ENCODE measurements at regions not wholly inside any gene's neighbourhood (a gene's known extent, or its start where the extent isn't known, plus 50 kb on each side); places are given as distances from the start of the nearest gene placed in this dataset.

DNA sequence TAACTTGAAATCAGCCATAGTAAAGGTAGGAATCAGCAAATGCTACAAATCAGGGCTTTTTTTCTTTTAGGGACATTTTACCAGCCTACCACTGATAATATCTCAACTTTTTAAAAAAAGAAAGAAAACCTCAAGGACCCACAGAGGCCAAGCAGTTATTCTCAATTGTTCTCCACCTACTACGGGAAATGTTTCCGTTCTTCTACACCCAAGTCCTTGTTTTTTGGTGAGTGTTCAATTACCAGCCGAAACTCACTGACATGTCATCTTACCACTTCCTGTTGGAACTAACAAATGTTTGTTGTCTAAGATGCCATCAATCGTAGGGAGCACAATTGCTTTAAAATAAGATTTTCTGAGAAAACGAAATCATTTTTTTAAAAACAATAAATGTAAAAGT is 50.2 kb upstream of the CDK1 start:
- peak overlapping the region in 1 of 21 experiments; percentile 61 for H3K27ac ChIP-seq
- no peak overlapping the region for H3K4me3 ChIP-seq

GRCh38 chr10:60726257-60726656 is 52.0 kb upstream of the CDK1 start:
- Histone ChIP-seq H3K27ac (peak overlapping the region in 1 of 21 experiments; percentile 61), H3K4me3 (no peak overlapping the region)

GRCh38 chr10:60722623-60723022 is 55.7 kb upstream of the CDK1 start:
- Histone ChIP-seq H3K4me3 (no peak overlapping the region), H3K27ac (no peak overlapping the region)

GRCh38 chr10:60719721-60720120 is 58.6 kb upstream of the CDK1 start:
- Histone ChIP-seq H3K4me3 (no peak overlapping the region), H3K27ac (no peak overlapping the region)

- Histone ChIP-seq H3K4me3 (no peak overlapping the region), H3K27ac (peak overlapping the region in 1 of 21 experiments; percentile 4)
These were observed 59.4 kb upstream of the CDK1 start for GRCh38 chr10:60718886-60719285.

DNA sequence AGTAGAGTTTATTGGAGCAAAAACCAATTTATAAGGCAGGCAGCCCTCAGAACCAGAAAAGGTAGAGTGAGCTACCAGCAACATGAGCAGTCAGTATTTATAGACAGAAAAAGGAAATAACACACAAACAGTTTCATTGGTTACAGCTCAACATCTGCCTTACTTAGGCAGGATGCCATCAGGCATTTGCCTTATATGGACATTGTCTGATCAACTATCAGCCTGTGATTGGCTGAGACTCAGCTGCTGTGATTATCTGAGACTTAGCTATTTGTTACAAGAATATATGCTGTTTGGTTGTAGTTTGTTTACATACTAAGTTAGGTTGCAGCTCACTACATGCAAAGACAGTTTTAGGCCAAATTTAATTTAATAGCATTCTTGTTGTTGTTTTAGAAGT is 60.4 kb upstream of the CDK1 start:
- Histone ChIP-seq H3K27ac (no peak overlapping the region), H3K4me3 (no peak overlapping the region)

DNA sequence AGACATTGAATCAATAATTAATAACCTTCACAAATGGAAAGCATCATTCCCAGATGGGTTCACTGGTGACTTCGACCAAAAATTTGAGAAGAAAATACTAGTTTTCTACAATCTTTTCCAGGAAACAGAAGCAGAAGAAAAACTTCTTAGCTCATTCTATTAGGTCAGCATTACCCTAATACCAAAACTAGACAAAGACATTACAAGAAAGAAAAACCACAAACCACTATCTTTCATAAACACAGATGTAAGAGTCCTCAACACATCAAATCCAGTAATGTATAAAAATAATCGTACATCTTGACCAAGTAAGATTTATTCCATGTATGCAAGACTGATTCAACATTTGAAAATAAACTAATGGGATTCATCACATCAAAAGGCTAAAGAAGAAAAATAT is 64.0 kb upstream of the CDK1 start:
- no peak overlapping the region for H3K27ac ChIP-seq

GRCh38 chr10:60711496-60711895 is 66.8 kb upstream of the CDK1 start:
- no peak overlapping the region for H3K27ac ChIP-seq
- no peak overlapping the region for H3K4me3 ChIP-seq

More for the DNA sequence above, 64.0 kb upstream of the CDK1 start:
- no peak overlapping the region for H3K4me3 ChIP-seq

GRCh38 chr10:60710041-60710440 is 68.2 kb upstream of the CDK1 start:
- Histone ChIP-seq H3K4me3 (no peak overlapping the region), H3K27ac (no peak overlapping the region)

DNA sequence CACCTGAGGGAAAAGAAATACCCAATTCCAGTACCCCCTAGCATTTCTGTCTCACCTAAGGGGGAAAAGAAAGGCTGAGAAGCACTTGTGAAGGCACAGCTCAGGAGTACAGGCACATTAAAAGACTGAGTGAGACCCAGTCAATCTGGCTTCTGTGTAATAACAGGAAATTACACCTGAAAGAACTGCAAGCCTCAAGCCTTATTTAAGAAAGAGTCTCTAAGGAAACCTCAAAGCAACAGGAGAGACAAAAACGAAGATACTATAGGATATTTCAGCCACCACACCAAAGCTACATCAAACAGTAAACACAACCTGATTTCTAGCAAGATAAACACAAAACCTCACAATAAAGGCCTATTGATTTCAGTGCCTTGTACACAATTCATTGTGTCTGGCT is 69.6 kb upstream of the CDK1 start:
- H3K27ac ChIP-seq: no peak overlapping the region
- no peak overlapping the region for H3K4me3 ChIP-seq

DNA sequence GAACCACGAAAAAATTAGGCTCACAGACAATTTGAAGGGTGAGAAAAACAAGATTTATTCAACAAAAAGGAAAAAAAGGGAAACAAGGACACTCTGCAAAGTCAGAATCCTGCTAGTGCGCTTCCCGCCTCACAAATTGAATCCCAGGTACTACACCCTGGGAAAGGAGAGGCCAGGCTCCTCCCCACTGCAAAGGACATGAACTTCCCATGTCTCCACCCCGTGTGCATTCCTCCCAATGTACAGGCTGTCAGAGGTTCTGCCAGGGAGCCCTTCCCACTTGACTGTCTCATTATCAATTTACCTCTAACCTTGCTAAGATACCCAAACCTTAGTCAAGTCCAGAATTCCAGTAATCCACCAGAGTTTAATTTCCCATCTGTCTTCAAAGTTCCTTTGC is 70.4 kb upstream of the CDK1 start:
- no peak overlapping the region for H3K4me3 ChIP-seq
- no peak overlapping the region for H3K27ac ChIP-seq

DNA sequence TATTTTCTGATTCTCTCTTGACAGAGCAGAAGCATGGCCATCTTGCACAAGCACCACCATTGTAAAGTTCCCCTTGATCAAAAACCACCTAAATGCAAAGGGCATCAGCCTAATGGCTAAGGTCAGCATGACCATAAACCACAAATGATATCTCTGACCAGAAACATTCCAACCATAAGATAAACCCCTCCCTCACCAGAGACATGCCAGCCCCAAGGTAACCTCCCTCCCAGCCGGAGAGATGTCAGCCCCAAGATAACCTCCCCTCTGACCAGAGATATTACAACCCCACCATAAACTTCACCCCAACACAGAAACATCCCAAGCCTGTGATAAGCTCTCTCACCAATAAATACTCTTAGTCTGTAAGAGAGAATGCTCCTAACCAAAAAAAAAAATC is 72.1 kb upstream of the CDK1 start:
- no peak overlapping the region for H3K4me3 ChIP-seq
- H3K27ac ChIP-seq: no peak overlapping the region

DNA sequence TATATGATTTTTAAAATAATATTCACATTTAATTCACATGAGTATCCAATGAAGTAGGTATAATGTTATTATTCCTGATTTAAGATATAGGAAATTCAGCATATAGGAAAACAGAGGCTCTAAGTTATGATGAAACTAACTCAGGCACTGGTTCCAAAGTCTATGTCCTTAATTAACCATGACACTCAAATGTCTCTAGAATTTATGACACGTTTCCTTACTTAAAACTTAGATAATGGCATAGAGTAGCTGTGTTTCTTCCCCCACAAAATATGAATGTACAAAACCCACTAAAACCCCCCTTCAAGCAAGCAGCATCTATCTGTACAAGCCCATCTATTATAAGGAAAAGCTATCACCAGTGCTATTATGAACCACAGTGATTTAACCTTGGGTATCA is 72.9 kb upstream of the CDK1 start:
- H3K27ac ChIP-seq: no peak overlapping the region

DNA sequence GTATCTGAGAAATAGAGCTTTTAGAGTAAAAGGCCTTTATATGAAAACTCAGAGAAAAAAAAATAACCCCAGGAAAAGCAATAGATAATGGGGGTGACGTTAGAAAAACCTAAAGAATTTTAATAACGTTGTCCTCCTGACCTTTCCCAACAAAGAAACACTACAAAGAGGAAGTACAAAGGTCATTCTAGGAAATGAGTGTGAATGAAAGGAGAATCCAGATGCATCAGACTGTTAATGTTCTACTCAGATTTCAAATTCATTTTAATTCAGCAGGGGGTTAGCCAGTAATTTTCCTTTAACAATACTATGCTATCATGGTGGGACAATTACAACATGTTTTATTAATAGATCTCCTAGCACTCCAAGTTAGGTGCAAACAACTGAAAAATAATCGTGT is 73.8 kb upstream of the CDK1 start:
- Histone ChIP-seq H3K4me3 (no peak overlapping the region), H3K27ac (no peak overlapping the region)

More for the DNA sequence above, 72.9 kb upstream of the CDK1 start:
- H3K4me3 ChIP-seq: no peak overlapping the region

GRCh38 chr10:60703266-60704041 is 74.8 kb upstream of the CDK1 start:
- no peak overlapping the region for H3K27ac ChIP-seq

DNA sequence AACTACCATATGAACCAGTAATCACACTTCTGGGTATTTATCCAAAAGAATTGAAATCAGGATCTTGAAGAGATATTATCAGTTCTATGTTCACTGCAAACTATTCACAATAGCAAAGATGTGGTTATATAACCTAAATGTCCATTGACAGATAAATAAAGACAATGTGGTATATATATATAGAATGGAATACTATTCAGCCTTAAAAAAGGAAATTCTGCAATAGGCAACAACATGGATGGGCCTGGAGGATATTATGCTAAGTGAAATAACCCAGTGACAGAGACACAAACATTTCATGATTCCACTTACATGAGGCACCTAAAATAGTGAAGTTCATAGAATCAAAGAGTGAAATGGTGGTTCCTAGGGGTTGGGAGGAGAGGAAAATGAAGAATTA is 90.6 kb upstream of the CDK1 start:
- Histone ChIP-seq H3K4me3 (no peak overlapping the region), H3K27ac (no peak overlapping the region)

More at GRCh38 chr10:60703266-60704041, 74.8 kb upstream of the CDK1 start:
- no peak overlapping the region for H3K4me3 ChIP-seq

GRCh38 chr10:60684091-60684490 is 94.2 kb upstream of the CDK1 start:
- no peak overlapping the region for H3K27ac ChIP-seq
- H3K4me3 ChIP-seq: no peak overlapping the region

DNA sequence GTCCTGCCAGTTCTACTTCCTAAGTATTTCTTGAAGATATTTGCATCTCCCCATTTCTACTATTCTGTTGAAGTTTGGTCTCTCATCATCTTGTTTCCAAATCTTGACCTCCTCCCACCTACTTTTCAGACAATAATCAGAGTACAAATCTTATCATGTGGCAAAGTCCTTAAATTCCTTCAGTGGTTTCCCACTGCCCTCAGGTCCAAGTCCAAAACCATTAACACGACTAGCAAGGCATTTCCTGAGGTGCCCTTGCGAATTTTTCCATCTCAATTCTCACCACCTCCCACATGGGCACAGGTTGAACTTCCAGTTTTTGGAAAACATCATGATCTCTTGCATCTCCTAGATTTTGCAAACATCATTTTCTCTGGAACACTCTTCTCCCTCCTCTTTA is 97.2 kb upstream of the CDK1 start:
- H3K4me3 ChIP-seq: no peak overlapping the region
- H3K27ac ChIP-seq: no peak overlapping the region

DNA sequence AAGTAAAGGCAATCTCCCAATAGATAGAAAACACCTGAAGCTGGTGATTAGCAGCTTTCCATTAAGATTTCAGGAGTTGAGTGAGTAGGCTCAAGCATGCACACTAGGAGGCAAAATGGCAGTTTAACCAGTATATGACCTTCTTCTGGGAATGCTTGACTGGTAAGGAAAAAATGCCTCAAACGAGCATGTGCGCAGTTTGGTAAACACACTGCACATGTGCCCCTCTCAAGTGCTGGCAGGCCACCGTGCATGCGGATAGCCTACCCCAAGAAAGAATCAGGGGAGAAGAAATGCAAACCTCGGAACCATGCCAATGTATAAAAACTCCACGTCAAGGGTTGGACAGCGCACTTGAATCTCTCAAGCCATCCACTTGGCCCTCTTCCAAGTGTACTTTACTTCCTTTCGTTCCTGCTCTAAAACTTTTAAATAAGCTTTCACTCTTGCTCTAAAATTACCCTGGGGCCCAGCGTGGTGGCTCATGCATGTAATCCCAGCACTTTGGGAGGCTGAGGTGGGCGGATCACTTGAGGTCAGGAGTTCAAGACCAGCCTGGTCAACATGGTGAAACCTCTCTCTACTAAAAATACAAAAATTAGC is 98.8 kb upstream of the CDK1 start:
- H3K27ac ChIP-seq: no peak overlapping the region
- no peak overlapping the region for H3K4me3 ChIP-seq

DNA sequence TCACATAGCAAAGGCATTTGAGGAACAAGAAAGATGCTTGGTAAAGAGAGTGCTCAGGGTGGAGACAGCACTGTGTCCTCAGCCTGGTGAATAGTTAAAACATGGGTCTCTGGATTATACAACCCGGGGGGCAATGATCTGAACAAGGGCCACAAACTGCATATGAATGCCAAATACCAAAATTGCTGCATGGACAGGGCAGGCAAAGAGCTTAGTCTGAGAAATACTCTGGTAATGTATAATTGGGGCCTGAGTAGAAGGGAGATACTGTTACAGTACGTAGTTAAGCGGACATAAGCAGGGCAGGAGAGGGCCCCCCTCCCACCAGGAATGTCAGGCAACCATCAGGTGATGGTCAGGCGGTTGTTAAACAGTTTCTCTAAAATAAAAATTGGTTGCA is 99.3 kb upstream of the CDK1 start:
- H3K4me3 ChIP-seq: no peak overlapping the region
- H3K27ac ChIP-seq: no peak overlapping the region

DNA sequence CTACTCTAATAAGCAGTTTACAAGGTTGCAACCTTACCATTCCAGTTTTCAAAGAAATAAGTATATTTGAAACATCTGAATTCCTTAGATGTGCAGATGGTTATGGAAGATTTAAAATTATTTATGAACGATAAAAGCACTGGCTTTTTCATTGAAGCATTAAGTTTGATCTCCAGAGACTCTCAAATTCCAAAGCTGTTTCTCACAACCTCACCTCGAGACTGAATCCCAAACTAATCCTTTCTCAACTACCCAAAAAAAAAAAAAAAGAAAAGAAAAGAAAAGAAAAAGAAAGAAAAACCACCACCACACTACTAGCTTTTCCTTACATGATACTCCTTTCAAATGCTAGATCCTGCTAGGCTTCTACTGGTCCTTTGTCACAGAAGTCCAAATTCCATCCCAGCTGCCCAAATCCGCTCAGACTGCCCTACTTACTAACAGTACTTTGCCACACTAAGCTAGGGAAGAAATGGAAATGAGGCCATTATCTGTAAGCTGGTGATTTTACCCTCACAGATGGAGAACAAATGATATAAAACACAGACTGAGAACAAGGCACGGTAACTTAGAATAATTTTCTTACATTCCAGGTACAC is 100.6 kb upstream of the CDK1 start:
- no peak overlapping the region for H3K4me3 ChIP-seq
- no peak overlapping the region for H3K27ac ChIP-seq

All from skin epidermis (tissue), 12 donors.